ENCODE measurements at regions not wholly inside any gene's neighbourhood (a gene's known extent, or its start where the extent isn't known, plus 50 kb on each side); places are given as distances from the start of the nearest gene placed in this dataset.

GRCh38 chr11:44407211-44407996 is 97.5 kb upstream of the ALX4 start:
- TF ChIP-seq CTCF (IDR thresholded peaks at IDR 0.05; ENCODE audit: borderline replicate concordance, extremely low read depth, low read length, poor library complexity, severe bottlenecking) (no peak), EZH2 (IDR thresholded peaks at IDR 0.05; ENCODE audit: borderline replicate concordance, low read depth, low read length, severe bottlenecking) (no peak)
